ENCODE measurements at regions not wholly inside any gene's neighbourhood (a gene's known extent, or its start where the extent isn't known, plus 50 kb on each side); places are given as distances from the start of the nearest gene placed in this dataset.

DNA sequence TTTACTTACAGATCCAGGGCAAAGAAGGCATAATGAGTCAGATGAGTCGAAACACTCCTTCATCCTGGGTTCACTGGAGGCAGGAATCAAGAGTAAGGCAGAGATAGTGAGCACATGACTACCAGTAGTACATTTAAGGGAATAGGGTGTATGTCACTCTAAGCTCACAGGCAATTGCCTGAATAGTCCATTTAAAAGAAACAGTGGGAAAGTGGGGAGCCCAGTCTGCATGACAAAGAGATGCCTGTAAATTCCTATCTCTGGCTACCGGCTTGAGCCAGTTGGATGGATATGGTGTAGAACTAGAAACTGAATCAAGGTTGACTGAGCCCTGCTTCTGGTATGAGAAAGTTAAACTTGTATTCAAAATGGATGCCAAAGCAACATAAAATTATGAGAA, 861.5 kb upstream of the ZWINT start:
- TF ChIP-seq, protein P1, sequence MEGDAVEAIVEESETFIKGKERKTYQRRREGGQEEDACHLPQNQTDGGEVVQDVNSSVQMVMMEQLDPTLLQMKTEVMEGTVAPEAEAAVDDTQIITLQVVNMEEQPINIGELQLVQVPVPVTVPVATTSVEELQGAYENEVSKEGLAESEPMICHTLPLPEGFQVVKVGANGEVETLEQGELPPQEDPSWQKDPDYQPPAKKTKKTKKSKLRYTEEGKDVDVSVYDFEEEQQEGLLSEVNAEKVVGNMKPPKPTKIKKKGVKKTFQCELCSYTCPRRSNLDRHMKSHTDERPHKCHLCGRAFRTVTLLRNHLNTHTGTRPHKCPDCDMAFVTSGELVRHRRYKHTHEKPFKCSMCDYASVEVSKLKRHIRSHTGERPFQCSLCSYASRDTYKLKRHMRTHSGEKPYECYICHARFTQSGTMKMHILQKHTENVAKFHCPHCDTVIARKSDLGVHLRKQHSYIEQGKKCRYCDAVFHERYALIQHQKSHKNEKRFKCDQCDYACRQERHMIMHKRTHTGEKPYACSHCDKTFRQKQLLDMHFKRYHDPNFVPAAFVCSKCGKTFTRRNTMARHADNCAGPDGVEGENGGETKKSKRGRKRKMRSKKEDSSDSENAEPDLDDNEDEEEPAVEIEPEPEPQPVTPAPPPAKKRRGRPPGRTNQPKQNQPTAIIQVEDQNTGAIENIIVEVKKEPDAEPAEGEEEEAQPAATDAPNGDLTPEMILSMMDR (conservative IDR thresholded peaks at IDR 0.05; ENCODE audit: low read depth in 2 of 2), result no peak
- TF ChIP-seq EZH2 (IDR thresholded peaks at IDR 0.05; ENCODE audit: low read depth, unreplicated experiment) (no peak), POLR2AphosphoS5 (IDR thresholded peaks at IDR 0.05; ENCODE audit: low read depth) (no peak), EZH2phosphoT487 (IDR thresholded peaks at IDR 0.05; ENCODE audit: unreplicated experiment) (no peak)
